ENCODE measurements at regions not wholly inside any gene's neighbourhood (a gene's known extent, or its start where the extent isn't known, plus 50 kb on each side); places are given as distances from the start of the nearest gene placed in this dataset.

DNA sequence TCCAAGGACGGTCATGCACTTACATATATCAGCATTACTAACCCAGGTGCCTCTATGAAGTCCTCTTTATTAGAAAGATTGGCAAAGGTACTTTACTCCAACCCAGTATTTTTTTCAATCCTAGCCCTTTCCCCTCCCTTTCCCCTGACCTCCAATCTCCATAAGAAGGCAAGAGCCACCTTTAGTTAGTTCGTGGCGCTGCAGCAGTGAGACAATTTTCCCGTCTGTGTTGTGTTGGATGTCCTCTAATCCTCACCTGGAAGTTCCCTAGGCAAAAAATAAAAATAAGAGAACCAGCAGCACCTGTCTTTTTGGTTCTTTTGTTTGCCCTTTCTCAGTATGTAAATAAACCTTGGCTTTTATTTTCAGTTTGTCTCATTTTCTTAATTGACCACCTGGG, 439.6 kb upstream of the LRFN5 start:
- TF ChIP-seq POLR2AphosphoS5 (IDR thresholded peaks at IDR 0.05; ENCODE audit: borderline replicate concordance, low read depth, low read length): no peak
- TF ChIP-seq EZH2 (IDR thresholded peaks at IDR 0.05): no peak
- no peak for TF ChIP-seq FOXP2 (optimal IDR thresholded peaks at IDR 0.05; ENCODE audit: control extremely low read depth, extremely low read length, insufficient read depth)
